ENCODE measurements at regions not wholly inside any gene's neighbourhood (a gene's known extent, or its start where the extent isn't known, plus 50 kb on each side); places are given as distances from the start of the nearest gene placed in this dataset.

DNA sequence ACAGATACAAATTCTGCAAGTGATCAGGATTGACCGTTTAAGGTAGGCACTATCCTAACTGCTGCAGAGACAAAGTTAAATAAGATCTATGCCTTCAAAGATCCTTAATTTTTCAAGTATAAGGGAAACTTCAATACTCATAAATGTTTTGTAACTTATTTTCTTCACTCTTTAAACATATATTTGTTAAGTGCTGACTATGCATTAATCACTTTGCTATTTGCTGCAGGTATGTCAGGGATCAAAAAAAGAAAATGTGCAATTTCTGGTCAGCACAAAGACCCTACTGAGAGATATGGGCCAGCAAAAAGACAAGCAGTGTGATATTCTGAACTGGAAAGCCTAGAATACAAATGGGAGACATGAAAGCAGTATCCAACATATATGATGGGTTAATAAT is 756.1 kb upstream of the PCDH9 start:
- H3K4me1 Mint-ChIP-seq (ENCODE audit: low read depth), result no peaks in the 10 kb centered on the region
- H3K27me3 Mint-ChIP-seq, result no peaks in the 10 kb centered on the region
- DNase-seq (ENCODE audit: low spot score, unreplicated experiment), result no peak
- H3K4me3 Mint-ChIP-seq (ENCODE audit: low read depth), result no peak overlapping the region
- no peaks in the 10 kb centered on the region for H3K36me3 Mint-ChIP-seq (ENCODE audit: insufficient read depth)
- no peaks in the 10 kb centered on the region for H3K9me3 Mint-ChIP-seq (ENCODE audit: low read depth)
- H3K27ac Mint-ChIP-seq, result no peak overlapping the region
- TF ChIP-seq, protein P1, sequence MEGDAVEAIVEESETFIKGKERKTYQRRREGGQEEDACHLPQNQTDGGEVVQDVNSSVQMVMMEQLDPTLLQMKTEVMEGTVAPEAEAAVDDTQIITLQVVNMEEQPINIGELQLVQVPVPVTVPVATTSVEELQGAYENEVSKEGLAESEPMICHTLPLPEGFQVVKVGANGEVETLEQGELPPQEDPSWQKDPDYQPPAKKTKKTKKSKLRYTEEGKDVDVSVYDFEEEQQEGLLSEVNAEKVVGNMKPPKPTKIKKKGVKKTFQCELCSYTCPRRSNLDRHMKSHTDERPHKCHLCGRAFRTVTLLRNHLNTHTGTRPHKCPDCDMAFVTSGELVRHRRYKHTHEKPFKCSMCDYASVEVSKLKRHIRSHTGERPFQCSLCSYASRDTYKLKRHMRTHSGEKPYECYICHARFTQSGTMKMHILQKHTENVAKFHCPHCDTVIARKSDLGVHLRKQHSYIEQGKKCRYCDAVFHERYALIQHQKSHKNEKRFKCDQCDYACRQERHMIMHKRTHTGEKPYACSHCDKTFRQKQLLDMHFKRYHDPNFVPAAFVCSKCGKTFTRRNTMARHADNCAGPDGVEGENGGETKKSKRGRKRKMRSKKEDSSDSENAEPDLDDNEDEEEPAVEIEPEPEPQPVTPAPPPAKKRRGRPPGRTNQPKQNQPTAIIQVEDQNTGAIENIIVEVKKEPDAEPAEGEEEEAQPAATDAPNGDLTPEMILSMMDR (IDR thresholded peaks at IDR 0.05; ENCODE audit: unreplicated experiment), result no peak

DNA sequence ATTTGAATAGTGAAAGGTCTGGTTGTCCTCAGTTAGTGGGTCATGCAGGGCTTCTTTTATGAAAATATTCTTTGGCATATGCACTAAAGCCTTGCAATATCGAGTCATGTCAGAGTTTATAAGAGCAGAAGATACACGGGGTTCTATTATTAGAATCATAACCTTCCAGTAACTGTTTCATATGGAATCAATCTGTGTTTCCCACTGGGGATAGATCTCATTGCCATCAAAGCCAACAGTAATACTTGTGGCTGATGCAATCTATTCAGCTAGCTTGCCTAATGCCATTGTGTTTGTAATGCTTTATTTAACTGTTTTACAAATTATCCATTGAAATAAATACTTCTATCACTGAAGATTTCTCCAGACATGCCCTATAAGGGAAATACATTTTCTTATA is 746.9 kb upstream of the PCDH9 start:
- Mint-ChIP-seq H3K4me3 (ENCODE audit: low read depth) (no peak overlapping the region), H3K4me1 (ENCODE audit: low read depth) (no peaks in the 10 kb centered on the region), H3K27ac (no peak overlapping the region), H3K27me3 (no peaks in the 10 kb centered on the region), H3K36me3 (ENCODE audit: insufficient read depth) (no peaks in the 10 kb centered on the region), H3K9me3 (ENCODE audit: low read depth) (no peaks in the 10 kb centered on the region)
- DNase-seq (ENCODE audit: low spot score, unreplicated experiment), result no peak
- TF ChIP-seq, protein P1 (IDR thresholded peaks at IDR 0.05; ENCODE audit: unreplicated experiment), result no peak

DNA sequence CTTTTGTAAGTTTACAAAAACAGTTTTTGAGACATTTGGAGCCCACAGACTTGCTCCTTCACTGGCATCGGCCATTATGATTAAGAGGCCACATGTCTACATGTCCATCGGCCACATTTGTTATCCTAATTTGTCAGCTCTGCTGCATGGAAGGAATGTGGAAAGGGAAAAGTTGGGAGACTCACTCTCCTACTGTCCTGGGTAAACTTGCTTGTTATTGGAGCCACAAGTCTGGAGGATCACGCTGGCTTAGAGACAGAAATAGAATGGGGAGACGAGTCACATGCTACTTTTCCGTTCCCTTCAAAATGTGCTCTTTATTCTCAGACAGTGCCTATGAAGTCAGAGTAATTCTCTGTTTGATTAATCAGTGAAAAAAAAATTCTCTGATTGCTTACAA is 741.2 kb upstream of the PCDH9 start:
- Mint-ChIP-seq H3K9me3 (ENCODE audit: low read depth) (no peaks in the 10 kb centered on the region), H3K4me1 (ENCODE audit: low read depth) (no peaks in the 10 kb centered on the region), H3K27ac (no peak overlapping the region), H3K27me3 (no peaks in the 10 kb centered on the region), H3K36me3 (ENCODE audit: insufficient read depth) (no peaks in the 10 kb centered on the region), H3K4me3 (ENCODE audit: low read depth) (no peak overlapping the region)
- DNase-seq (ENCODE audit: low spot score, unreplicated experiment), result no peak
- TF ChIP-seq, protein P1 (IDR thresholded peaks at IDR 0.05; ENCODE audit: unreplicated experiment), result no peak

DNA sequence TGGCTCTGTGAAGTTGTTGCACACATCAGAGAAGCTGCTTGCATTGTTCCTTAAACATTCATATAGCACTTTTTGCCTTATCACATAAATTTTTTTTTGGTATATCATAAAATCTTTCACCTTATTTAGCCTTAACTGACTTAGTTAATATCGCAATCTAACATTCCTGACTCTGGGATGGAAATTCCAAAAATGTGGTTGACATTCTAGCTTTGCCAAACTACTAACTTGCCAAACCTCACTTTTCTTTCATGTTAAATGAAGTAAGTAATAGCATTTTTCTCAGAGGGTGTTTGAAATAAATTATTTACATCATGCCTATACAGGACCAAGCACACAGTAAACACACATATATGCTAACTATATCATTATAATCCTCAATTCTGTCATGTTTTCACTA is 736.9 kb upstream of the PCDH9 start:
- no peak overlapping the region for H3K27ac Mint-ChIP-seq
- no peak for DNase-seq (ENCODE audit: low spot score, unreplicated experiment)
- no peaks in the 10 kb centered on the region for H3K36me3 Mint-ChIP-seq (ENCODE audit: insufficient read depth)
- H3K4me1 Mint-ChIP-seq (ENCODE audit: low read depth), result no peaks in the 10 kb centered on the region
- no peaks in the 10 kb centered on the region for H3K9me3 Mint-ChIP-seq (ENCODE audit: low read depth)
- no peak overlapping the region for H3K4me3 Mint-ChIP-seq (ENCODE audit: low read depth)
- H3K27me3 Mint-ChIP-seq, result no peaks in the 10 kb centered on the region
- TF ChIP-seq, protein P1 (IDR thresholded peaks at IDR 0.05; ENCODE audit: unreplicated experiment), result no peak

DNA sequence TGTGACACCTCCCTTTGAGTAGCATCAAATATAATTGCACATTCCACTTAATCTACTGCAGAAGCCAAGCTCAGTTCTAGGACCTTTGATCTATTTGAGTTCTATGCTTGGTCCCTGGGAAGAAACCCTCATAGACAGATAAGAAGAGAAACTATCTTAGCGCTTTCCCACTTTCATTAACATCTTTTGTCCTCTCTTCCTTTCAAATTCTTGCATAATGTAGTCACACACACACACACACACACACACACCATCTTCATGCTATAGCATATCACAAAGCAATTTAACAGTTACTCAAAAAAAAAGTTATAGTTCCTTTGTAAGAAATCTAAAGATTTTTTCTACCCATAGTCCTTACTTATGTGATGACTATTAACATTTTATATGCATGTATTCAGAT is 735.9 kb upstream of the PCDH9 start:
- no peaks in the 10 kb centered on the region for H3K36me3 Mint-ChIP-seq (ENCODE audit: insufficient read depth)
- H3K9me3 Mint-ChIP-seq (ENCODE audit: low read depth), result no peaks in the 10 kb centered on the region
- no peak for DNase-seq (ENCODE audit: low spot score, unreplicated experiment)
- H3K4me1 Mint-ChIP-seq (ENCODE audit: low read depth), result no peaks in the 10 kb centered on the region
- TF ChIP-seq, protein P1 (IDR thresholded peaks at IDR 0.05; ENCODE audit: unreplicated experiment), result no peak
- no peak overlapping the region for H3K4me3 Mint-ChIP-seq (ENCODE audit: low read depth)
- no peaks in the 10 kb centered on the region for H3K27me3 Mint-ChIP-seq
- H3K27ac Mint-ChIP-seq, result no peak overlapping the region

Data from progenitor cell of endocrine pancreas (in vitro differentiated cells).